ENCODE measurements at regions not wholly inside any gene's neighbourhood (a gene's known extent, or its start where the extent isn't known, plus 50 kb on each side); places are given as distances from the start of the nearest gene placed in this dataset.
"Not testable (repeated sequence)": the region's sequence is repeated elsewhere in the genome, so short reads cannot be mapped to it uniquely, and the experiment has no call there.

GRCh38 chr3:189375532-189375931 is 203.8 kb downstream of the TPRG1 start:
- H3K27me3 ChIP-seq (replicated peaks) = no peaks in the 10 kb centered on the region
- H3K9me3 ChIP-seq (replicated peaks) = no peaks in the 10 kb centered on the region
- H3K36me3 ChIP-seq = no peaks in the 10 kb centered on the region
- DNase-seq (ENCODE audit: low read depth in 1 of 2, low spot score in 2 of 2) = no peak
- no peak overlapping the region for H3K27ac ChIP-seq
- no peaks in the 10 kb centered on the region for H3K4me1 ChIP-seq (replicated peaks)
- no peak overlapping the region for H3K4me3 ChIP-seq

GRCh38 chr3:189383630-189384029 is 211.9 kb downstream of the TPRG1 start:
- H3K9me3 ChIP-seq (replicated peaks) = no peaks in the 10 kb centered on the region
- H3K36me3 ChIP-seq = no peaks in the 10 kb centered on the region
- no peak overlapping the region for H3K4me3 ChIP-seq
- DNase-seq (ENCODE audit: low read depth in 1 of 2, low spot score in 2 of 2) = no peak
- H3K27me3 ChIP-seq (replicated peaks) = no peaks in the 10 kb centered on the region
- H3K4me1 ChIP-seq (replicated peaks) = no peaks in the 10 kb centered on the region
- no peak overlapping the region for H3K27ac ChIP-seq

GRCh38 chr3:189385880-189386279 is 214.1 kb downstream of the TPRG1 start:
- DNase-seq (ENCODE audit: low read depth in 1 of 2, low spot score in 2 of 2); H3K27ac ChIP-seq; H3K36me3 ChIP-seq; H3K9me3 ChIP-seq (replicated peaks); H3K4me1 ChIP-seq (replicated peaks); H3K27me3 ChIP-seq (replicated peaks); H3K4me3 ChIP-seq: not testable (repeated sequence)

- H3K27me3 ChIP-seq (replicated peaks) = no peaks in the 10 kb centered on the region
- H3K4me3 ChIP-seq = no peak overlapping the region
- no peak overlapping the region for H3K27ac ChIP-seq
- DNase-seq (ENCODE audit: low read depth in 1 of 2, low spot score in 2 of 2) = no peak
- no peaks in the 10 kb centered on the region for H3K9me3 ChIP-seq (replicated peaks)
- no peaks in the 10 kb centered on the region for H3K36me3 ChIP-seq
- H3K4me1 ChIP-seq (replicated peaks) = no peaks in the 10 kb centered on the region
Measured at GRCh38 chr3:189386739-189387138, 215.0 kb downstream of the TPRG1 start.

GRCh38 chr3:189389346-189389745 is 217.6 kb downstream of the TPRG1 start:
- no peaks in the 10 kb centered on the region for H3K27me3 ChIP-seq (replicated peaks)
- no peaks in the 10 kb centered on the region for H3K9me3 ChIP-seq (replicated peaks)
- H3K4me1 ChIP-seq (replicated peaks) = peaks cover 11% of the 10 kb centered on the region
- H3K4me3 ChIP-seq = no peak overlapping the region
- DNase-seq (ENCODE audit: low read depth in 1 of 2, low spot score in 2 of 2) = no peak
- H3K27ac ChIP-seq = no peak overlapping the region
- no peaks in the 10 kb centered on the region for H3K36me3 ChIP-seq

GRCh38 chr3:189393598-189393997 is 221.8 kb downstream of the TPRG1 start:
- H3K27ac ChIP-seq = no peak overlapping the region
- DNase-seq (ENCODE audit: low read depth in 1 of 2, low spot score in 2 of 2) = no peak
- H3K4me3 ChIP-seq = no peak overlapping the region
- H3K27me3 ChIP-seq (replicated peaks) = no peaks in the 10 kb centered on the region
- H3K36me3 ChIP-seq = no peaks in the 10 kb centered on the region
- no peaks in the 10 kb centered on the region for H3K9me3 ChIP-seq (replicated peaks)
- H3K4me1 ChIP-seq (replicated peaks) = peaks cover 11% of the 10 kb centered on the region

GRCh38 chr3:189394599-189395121 is 222.9 kb downstream of the TPRG1 start:
- H3K27me3 ChIP-seq (replicated peaks) = no peaks in the 10 kb centered on the region
- no peaks in the 10 kb centered on the region for H3K36me3 ChIP-seq
- no peak overlapping the region for H3K4me3 ChIP-seq
- H3K4me1 ChIP-seq (replicated peaks) = peaks cover 15% of the 10 kb centered on the region
- no peaks in the 10 kb centered on the region for H3K9me3 ChIP-seq (replicated peaks)
- no peak overlapping the region for H3K27ac ChIP-seq
- no peak for DNase-seq (ENCODE audit: low read depth in 1 of 2, low spot score in 2 of 2)

GRCh38 chr3:189395825-189396224 is 224.1 kb downstream of the TPRG1 start:
- H3K27me3 ChIP-seq (replicated peaks) = no peaks in the 10 kb centered on the region
- no peak overlapping the region for H3K27ac ChIP-seq
- H3K36me3 ChIP-seq = no peaks in the 10 kb centered on the region
- no peaks in the 10 kb centered on the region for H3K9me3 ChIP-seq (replicated peaks)
- no peak overlapping the region for H3K4me3 ChIP-seq
- peaks cover 20% of the 10 kb centered on the region for H3K4me1 ChIP-seq (replicated peaks)
- DNase-seq (ENCODE audit: low read depth in 1 of 2, low spot score in 2 of 2) = no peak

GRCh38 chr3:189398656-189399055 is 226.9 kb downstream of the TPRG1 start:
- Histone ChIP-seq H3K27ac (no peak overlapping the region), H3K36me3 (no peaks in the 10 kb centered on the region), H3K27me3 (replicated peaks) (no peaks in the 10 kb centered on the region), H3K4me3 (no peak overlapping the region), H3K9me3 (replicated peaks) (no peaks in the 10 kb centered on the region), H3K4me1 (replicated peaks) (peaks cover 9% of the 10 kb centered on the region)
- DNase-seq (ENCODE audit: low read depth in 1 of 2, low spot score in 2 of 2) = no peak

- H3K36me3 ChIP-seq = no peaks in the 10 kb centered on the region
- no peak for DNase-seq (ENCODE audit: low read depth in 1 of 2, low spot score in 2 of 2)
- H3K27ac ChIP-seq = no peak overlapping the region
- peaks cover 9% of the 10 kb centered on the region for H3K4me1 ChIP-seq (replicated peaks)
- no peaks in the 10 kb centered on the region for H3K27me3 ChIP-seq (replicated peaks)
- no peak overlapping the region for H3K4me3 ChIP-seq
- no peaks in the 10 kb centered on the region for H3K9me3 ChIP-seq (replicated peaks)
Measured at GRCh38 chr3:189401196-189401595, 229.4 kb downstream of the TPRG1 start.

- Histone ChIP-seq H3K36me3 (no peaks in the 10 kb centered on the region), H3K27me3 (replicated peaks) (no peaks in the 10 kb centered on the region), H3K4me1 (replicated peaks) (peaks cover 9% of the 10 kb centered on the region), H3K4me3 (no peak overlapping the region), H3K9me3 (replicated peaks) (no peaks in the 10 kb centered on the region), H3K27ac (no peak overlapping the region)
- DNase-seq (ENCODE audit: low read depth in 1 of 2, low spot score in 2 of 2) = no peak
Measured at GRCh38 chr3:189403194-189403593, 228.0 kb upstream of the TP63 start.

- Histone ChIP-seq H3K4me3 (no peak overlapping the region), H3K4me1 (replicated peaks) (peaks cover 9% of the 10 kb centered on the region), H3K9me3 (replicated peaks) (no peaks in the 10 kb centered on the region), H3K27me3 (replicated peaks) (no peaks in the 10 kb centered on the region), H3K36me3 (no peaks in the 10 kb centered on the region), H3K27ac (no peak overlapping the region)
- DNase-seq (ENCODE audit: low read depth in 1 of 2, low spot score in 2 of 2) = no peak
Measured at GRCh38 chr3:189404024-189404423, 227.2 kb upstream of the TP63 start.

- Histone ChIP-seq H3K36me3 (no peaks in the 10 kb centered on the region), H3K9me3 (replicated peaks) (no peaks in the 10 kb centered on the region), H3K4me1 (replicated peaks) (peaks cover 2% of the 10 kb centered on the region), H3K27ac (no peak overlapping the region), H3K4me3 (no peak overlapping the region), H3K27me3 (replicated peaks) (no peaks in the 10 kb centered on the region)
- DNase-seq (ENCODE audit: low read depth in 1 of 2, low spot score in 2 of 2) = no peak
Measured at GRCh38 chr3:189404797-189405484, 226.2 kb upstream of the TP63 start.

GRCh38 chr3:189406148-189406547 is 225.0 kb upstream of the TP63 start:
- no peak for DNase-seq (ENCODE audit: low read depth in 1 of 2, low spot score in 2 of 2)
- Histone ChIP-seq H3K4me3 (no peak overlapping the region), H3K4me1 (replicated peaks) (no peaks in the 10 kb centered on the region), H3K36me3 (no peaks in the 10 kb centered on the region), H3K27ac (no peak overlapping the region), H3K9me3 (replicated peaks) (no peaks in the 10 kb centered on the region), H3K27me3 (replicated peaks) (no peaks in the 10 kb centered on the region)

- Histone ChIP-seq H3K27me3 (replicated peaks) (no peaks in the 10 kb centered on the region), H3K27ac (no peak overlapping the region), H3K4me3 (no peak overlapping the region), H3K4me1 (replicated peaks) (no peaks in the 10 kb centered on the region), H3K9me3 (replicated peaks) (no peaks in the 10 kb centered on the region), H3K36me3 (no peaks in the 10 kb centered on the region)
- no peak for DNase-seq (ENCODE audit: low read depth in 1 of 2, low spot score in 2 of 2)
Measured at GRCh38 chr3:189410522-189410921, 220.7 kb upstream of the TP63 start.
